Endothelial cell of umbilical vein (primary cell): ENCODE measurements at regions not wholly inside any gene's neighbourhood (a gene's known extent, or its start where the extent isn't known, plus 50 kb on each side); places are given as distances from the start of the nearest gene placed in this dataset.

ENCODE experiments used
- BruUV-seq: library from RNA; stranded (reverse); fragments of 400-500 nt; replicated peaks from 2 replicates; lab custom pipeline; 2021; lab: Mats Ljungman, UMichigan
- CTCF ChIA-PET: fragments of 300-600, 350-600 bp; sonication (Branson Sonifier 250); formaldehyde crosslinking; loops from one replicate; lab custom pipeline; 2021; ENCODE audit warnings: antibody characterized with exemption, inconsistent platforms; lab: Charles Lee
- POLR2A ChIA-PET: fragments of 300-600, 350-600 bp; sonication (Branson Sonifier 250); formaldehyde crosslinking; loops from one replicate; lab custom pipeline; 2021; ENCODE audit warnings: antibody characterized with exemption, inconsistent platforms; lab: Charles Lee
- DNase-seq: peaks from one replicate; pipeline ENCODE4 v3.0.0-alpha.2; 2011; ENCODE audit warnings: low read depth, low spot score
- FAIRE-seq: peaks from 2 replicates; lab custom pipeline; 2011; peaks lifted over from hg19 to GRCh38; lab: Jason Lieb, UNC
- H2AFZ ChIP-seq: 2 replicates; pipeline ENCODE4 v1.6.0; 2012; ENCODE audit warnings: low read depth, low read length, control low read depth, inconsistent platforms
- H3K27ac ChIP-seq: 2 replicates; pipeline ENCODE4 v1.5.1; 2011; ENCODE audit warnings: low read depth, mild to moderate bottlenecking, control low read depth, low read length, moderate library complexity; ENCODE audit not compliant: insufficient read depth
- H3K27me3 ChIP-seq, 2 experiments: 2 replicates each; pipeline versions ENCODE4 v1.6.0 to v1.6.1; 2011; ENCODE audit warnings: low read length in 2 of 2, mixed read lengths in 1 of 2; ENCODE audit not compliant: control insufficient read depth in 2 of 2, insufficient read depth in 2 of 2
- H3K36me3 ChIP-seq, 2 experiments: 2 replicates in 1 of 2; 3 replicates in 1 of 2; pipeline ENCODE4 v1.5.1; 2011; ENCODE audit warnings: low read length in 2 of 2, mild to moderate bottlenecking in 1 of 2, moderate library complexity in 1 of 2; ENCODE audit not compliant: control insufficient read depth in 2 of 2, insufficient read depth in 2 of 2; ENCODE audit errors: extremely low read depth in 1 of 2
- H3K4me1 ChIP-seq: 3 replicates; pipeline ENCODE4 v1.5.1; 2011; ENCODE audit warnings: mild to moderate bottlenecking, low read length; ENCODE audit not compliant: control insufficient read depth, insufficient read depth; ENCODE audit errors: extremely low read depth
- H3K4me2 ChIP-seq: 2 replicates; pipeline ENCODE4 v1.6.1; 2011; ENCODE audit warnings: low read length, control low read depth, mixed read lengths; ENCODE audit not compliant: insufficient read depth
- H3K4me3 ChIP-seq, 3 experiments: fragments of 200-600 bp in 1 of 3; sonication (generic), shearing (Covaris generic) in 1 of 3; replicated peaks in 1 of 3; 2 replicates each; pipeline ENCODE4 v1.5.1; 2011 to 2016; ENCODE audit warnings: control low read depth in 3 of 3, low read length in 3 of 3, mild to moderate bottlenecking in 2 of 3, inconsistent platforms in 1 of 3, low read depth in 1 of 3, moderate library complexity in 1 of 3; ENCODE audit not compliant: insufficient read depth in 1 of 3
- H3K79me2 ChIP-seq: 2 replicates; pipeline ENCODE4 v1.6.0; 2012; ENCODE audit warnings: low read length, inconsistent platforms; ENCODE audit not compliant: control insufficient read depth, insufficient read depth
- H3K9ac ChIP-seq: replicated peaks from 2 replicates; pipeline ENCODE3; 2011; ENCODE audit warnings: low read length, control low read depth; ENCODE audit not compliant: insufficient read depth; ENCODE audit errors: extremely low read depth
- H3K9me1 ChIP-seq: replicated peaks from 3 replicates; pipeline ENCODE4 v1.6.0; 2011; ENCODE audit warnings: mild to moderate bottlenecking, low read length; ENCODE audit not compliant: control insufficient read depth, insufficient read depth; ENCODE audit errors: extremely low read depth
- H3K9me3 ChIP-seq: replicated peaks from 2 replicates; pipeline ENCODE4 v1.5.1; 2012; ENCODE audit warnings: low read length, inconsistent platforms; ENCODE audit not compliant: control insufficient read depth, insufficient read depth
- H4K20me1 ChIP-seq: replicated peaks from 2 replicates; pipeline ENCODE3; 2011; ENCODE audit warnings: mild to moderate bottlenecking, low read length; ENCODE audit not compliant: control insufficient read depth, insufficient read depth; ENCODE audit errors: extremely low read depth
- EZH2 ChIP-seq: IDR thresholded peaks from 2 replicates; pipeline ENCODE4 v1.6.1; 2012; ENCODE audit warnings: borderline replicate concordance, low read depth, mild to moderate bottlenecking, moderate library complexity, low read length, inconsistent platforms; ENCODE audit not compliant: severe bottlenecking
- FOS ChIP-seq: IDR thresholded peaks from 2 replicates; pipeline ENCODE4 v1.6.1; 2011; ENCODE audit warnings: mild to moderate bottlenecking, low read length, moderate library complexity, borderline replicate concordance; ENCODE audit not compliant: insufficient read depth
- GATA2 ChIP-seq: IDR thresholded peaks from 2 replicates; pipeline ENCODE4 v1.7.0; 2011; ENCODE audit warnings: low read depth, mild to moderate bottlenecking, moderate library complexity, mixed read lengths, low read length; ENCODE audit not compliant: insufficient read length, insufficient read depth
- JUN ChIP-seq: IDR thresholded peaks from 2 replicates; pipeline ENCODE4 v1.6.1; 2011; ENCODE audit warnings: borderline replicate concordance, low read depth; ENCODE audit not compliant: insufficient read length, insufficient read depth
- MYC ChIP-seq: IDR thresholded peaks from one replicate; pipeline ENCODE4 v1.6.1; 2011; ENCODE audit warnings: mild to moderate bottlenecking, low read depth, low read length
- POLR2A ChIP-seq: IDR thresholded peaks from 2 replicates; pipeline ENCODE4 v1.6.1; 2012; ENCODE audit warnings: low read depth, mild to moderate bottlenecking, control low read depth, low read length
- POLR2AphosphoS5 ChIP-seq: IDR thresholded peaks from 2 replicates; pipeline ENCODE4 v1.6.1; 2012; ENCODE audit warnings: low read depth, mild to moderate bottlenecking, control low read depth, low read length, moderate library complexity; ENCODE audit not compliant: insufficient read depth
- dilution Hi-C: fragments of 300-500 bp; cut with MboI; formaldehyde crosslinking; loops from one replicate; pipeline ENCODE4 v1.15.0; 2019; ENCODE audit warnings: low sequenced_read_pairs; ENCODE audit not compliant: extremely low pct_ligation_motif_present
- intact Hi-C: fragments of 100-400 bp; cut with micrococcal nuclease; formaldehyde crosslinking; loops from one replicate; pipeline ENCODE4 v1.10.0; 2022
- TF ChIP-seq, protein P1 (sequence below): IDR thresholded peaks from 2 replicates; pipeline ENCODE4 v1.6.1; 2011; ENCODE audit not compliant: insufficient read depth, insufficient read length
- TF ChIP-seq, protein P2 (sequence below), 2 donors: IDR thresholded peaks; 1 replicate in 1 of 2; 2 replicates in 1 of 2; pipeline ENCODE4 v1.5.1; 2011; ENCODE audit warnings: low read length in 2 of 2, mild to moderate bottlenecking in 2 of 2, moderate library complexity in 2 of 2, control low read depth in 1 of 2, inconsistent platforms in 1 of 2, low read depth in 1 of 2; ENCODE audit not compliant: insufficient read depth in 1 of 2; ENCODE audit errors: extremely low read depth in 1 of 2

DNA sequence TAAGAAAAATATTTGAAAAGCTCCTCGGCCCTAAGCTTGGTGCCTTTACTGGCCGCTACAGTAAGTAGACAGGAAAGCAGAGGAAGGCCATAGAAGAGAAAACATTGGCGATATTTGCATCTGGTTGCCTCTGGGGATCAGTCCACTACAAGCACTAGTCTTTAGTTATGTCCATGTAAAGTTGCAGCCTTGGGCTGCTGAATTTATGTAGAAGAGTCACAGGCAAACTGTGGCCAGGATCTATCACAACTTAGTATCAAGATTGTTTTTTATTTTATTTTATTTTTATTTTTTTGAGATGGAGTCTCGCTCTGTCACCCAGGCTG lies 228.7 kb upstream of the CAMK1G start:
- Histone ChIP-seq H3K4me3 (no peak overlapping the region), H3K9me1 (no peaks in the 10 kb centered on the region), H3K36me3 (no peaks in the 10 kb centered on the region), H3K27me3 (peaks cover 0 to 2% of the 10 kb centered on the region in 2 experiments), H2AFZ (no peak overlapping the region), H3K79me2 (no peaks in the 10 kb centered on the region), H4K20me1 (no peaks in the 10 kb centered on the region), H3K27ac (no peak overlapping the region), H3K9ac (no peak overlapping the region), H3K4me1 (no peaks in the 10 kb centered on the region), H3K9me3 (no peaks in the 10 kb centered on the region), H3K4me2 (no peak overlapping the region)
- TF ChIP-seq FOS (no peak), MYC (no peak), JUN (no peak), EZH2 (no peak), GATA2 (no peak), POLR2A (no peak), POLR2AphosphoS5 (no peak)
- TF ChIP-seq, protein P1, sequence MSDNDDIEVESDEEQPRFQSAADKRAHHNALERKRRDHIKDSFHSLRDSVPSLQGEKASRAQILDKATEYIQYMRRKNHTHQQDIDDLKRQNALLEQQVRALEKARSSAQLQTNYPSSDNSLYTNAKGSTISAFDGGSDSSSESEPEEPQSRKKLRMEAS, result no peak
- TF ChIP-seq, protein P2, sequence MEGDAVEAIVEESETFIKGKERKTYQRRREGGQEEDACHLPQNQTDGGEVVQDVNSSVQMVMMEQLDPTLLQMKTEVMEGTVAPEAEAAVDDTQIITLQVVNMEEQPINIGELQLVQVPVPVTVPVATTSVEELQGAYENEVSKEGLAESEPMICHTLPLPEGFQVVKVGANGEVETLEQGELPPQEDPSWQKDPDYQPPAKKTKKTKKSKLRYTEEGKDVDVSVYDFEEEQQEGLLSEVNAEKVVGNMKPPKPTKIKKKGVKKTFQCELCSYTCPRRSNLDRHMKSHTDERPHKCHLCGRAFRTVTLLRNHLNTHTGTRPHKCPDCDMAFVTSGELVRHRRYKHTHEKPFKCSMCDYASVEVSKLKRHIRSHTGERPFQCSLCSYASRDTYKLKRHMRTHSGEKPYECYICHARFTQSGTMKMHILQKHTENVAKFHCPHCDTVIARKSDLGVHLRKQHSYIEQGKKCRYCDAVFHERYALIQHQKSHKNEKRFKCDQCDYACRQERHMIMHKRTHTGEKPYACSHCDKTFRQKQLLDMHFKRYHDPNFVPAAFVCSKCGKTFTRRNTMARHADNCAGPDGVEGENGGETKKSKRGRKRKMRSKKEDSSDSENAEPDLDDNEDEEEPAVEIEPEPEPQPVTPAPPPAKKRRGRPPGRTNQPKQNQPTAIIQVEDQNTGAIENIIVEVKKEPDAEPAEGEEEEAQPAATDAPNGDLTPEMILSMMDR (IDR thresholded peaks at IDR 0.05; ENCODE audit: extremely low read depth in 1 of 2, insufficient read depth in 1 of 2, low read depth in 1 of 2, low read length in 2 of 2), result no peak
- DNase-seq (no peak), FAIRE-seq (no peak)
- dilution Hi-C loops (no loop called here), intact Hi-C loops (loop anchor here (5.0 kb wide), 2 partner anchors 153 to 212 kb away; no protein-coding TSS in a partner anchor)
- CTCF ChIA-PET, result interaction anchor here (0.7 to 1.5 kb wide), 4 partner anchors 8 to 152 kb away, joined by 3 read pairs; no protein-coding TSS in a partner anchor
- POLR2A ChIA-PET, result no interaction called here
- BruUV-seq, result no TSS peak
